ENCODE measurements at regions not wholly inside any gene's neighbourhood (a gene's known extent, or its start where the extent isn't known, plus 50 kb on each side); places are given as distances from the start of the nearest gene placed in this dataset.

DNA sequence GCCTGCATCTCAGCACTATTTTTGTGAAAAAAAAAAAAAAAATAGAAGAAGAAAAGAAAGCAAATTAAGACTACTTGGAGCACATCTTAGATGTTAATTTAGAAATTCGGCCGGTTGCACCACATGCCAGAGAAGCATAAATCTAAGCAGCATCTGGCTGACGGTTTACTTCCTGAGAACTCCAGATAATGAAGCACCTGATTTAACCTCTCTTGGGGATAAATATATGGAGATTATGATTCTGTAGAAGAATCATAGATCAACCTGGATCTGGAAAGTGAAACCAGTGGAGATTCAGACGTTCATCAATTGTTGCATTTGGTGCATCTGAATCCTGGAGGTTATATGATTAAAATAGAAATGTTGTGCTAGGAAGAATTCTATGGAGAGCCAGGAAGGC is 102.1 kb upstream of the SH3BP4 start:
- TF ChIP-seq EP300 (IDR thresholded peaks at IDR 0.05) = no peak
- TF ChIP-seq, protein P1, sequence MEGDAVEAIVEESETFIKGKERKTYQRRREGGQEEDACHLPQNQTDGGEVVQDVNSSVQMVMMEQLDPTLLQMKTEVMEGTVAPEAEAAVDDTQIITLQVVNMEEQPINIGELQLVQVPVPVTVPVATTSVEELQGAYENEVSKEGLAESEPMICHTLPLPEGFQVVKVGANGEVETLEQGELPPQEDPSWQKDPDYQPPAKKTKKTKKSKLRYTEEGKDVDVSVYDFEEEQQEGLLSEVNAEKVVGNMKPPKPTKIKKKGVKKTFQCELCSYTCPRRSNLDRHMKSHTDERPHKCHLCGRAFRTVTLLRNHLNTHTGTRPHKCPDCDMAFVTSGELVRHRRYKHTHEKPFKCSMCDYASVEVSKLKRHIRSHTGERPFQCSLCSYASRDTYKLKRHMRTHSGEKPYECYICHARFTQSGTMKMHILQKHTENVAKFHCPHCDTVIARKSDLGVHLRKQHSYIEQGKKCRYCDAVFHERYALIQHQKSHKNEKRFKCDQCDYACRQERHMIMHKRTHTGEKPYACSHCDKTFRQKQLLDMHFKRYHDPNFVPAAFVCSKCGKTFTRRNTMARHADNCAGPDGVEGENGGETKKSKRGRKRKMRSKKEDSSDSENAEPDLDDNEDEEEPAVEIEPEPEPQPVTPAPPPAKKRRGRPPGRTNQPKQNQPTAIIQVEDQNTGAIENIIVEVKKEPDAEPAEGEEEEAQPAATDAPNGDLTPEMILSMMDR (IDR thresholded peaks at IDR 0.05) = no peak

All from tibial nerve (tissue), 4 donors.